ENCODE measurements at regions not wholly inside any gene's neighbourhood (a gene's known extent, or its start where the extent isn't known, plus 50 kb on each side); places are given as distances from the start of the nearest gene placed in this dataset.

DNA sequence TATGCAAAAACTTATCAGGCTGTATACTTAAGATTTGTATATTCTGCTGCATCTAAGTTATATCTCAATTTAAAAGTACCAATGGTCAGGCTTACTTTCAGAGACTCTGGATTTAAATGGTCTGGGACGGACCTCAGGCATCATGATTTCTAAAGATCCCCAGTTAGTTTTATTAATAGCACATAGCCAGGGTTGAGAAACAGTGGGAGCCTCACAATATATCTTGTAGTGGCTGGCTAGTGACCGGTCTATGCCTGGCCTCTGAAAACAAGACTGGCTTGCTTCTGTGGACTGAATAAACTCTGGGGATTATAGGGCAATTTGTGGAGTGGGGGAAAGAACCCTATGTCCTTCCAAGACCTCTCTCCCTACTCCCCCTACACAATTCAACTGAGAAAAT is 162.5 kb upstream of the SLC1A4 start:
- H3K9ac ChIP-seq (ENCODE audit: low read depth, low read length) = no peak overlapping the region
- no peaks in the 10 kb centered on the region for H4K20me1 ChIP-seq (ENCODE audit: insufficient read depth, low read length)
- no peak for DNase-seq
- no peaks in the 10 kb centered on the region for H3K36me3 ChIP-seq (ENCODE audit: insufficient read depth, low read length)
- H3K27ac ChIP-seq (ENCODE audit: low read length) = no peak overlapping the region
- no peak overlapping the region for H2AFZ ChIP-seq (ENCODE audit: low read depth, low read length)
- H3K4me3 ChIP-seq (ENCODE audit: low read depth in 1 of 2, low read length in 2 of 2) = no peak overlapping the region
- no peaks in the 10 kb centered on the region for H3K27me3 ChIP-seq (ENCODE audit: insufficient read depth, low read length, poor library complexity)
- H3K9me3 ChIP-seq (ENCODE audit: insufficient read depth, low read length, severe bottlenecking) = no peaks in the 10 kb centered on the region
- no peak for ATAC-seq (ENCODE audit: insufficient read depth, low read depth)
- TF ChIP-seq EZH2 (IDR thresholded peaks at IDR 0.05; ENCODE audit: borderline replicate concordance, low read depth, low read length, severe bottlenecking) = no peak
- TF ChIP-seq, protein P1, sequence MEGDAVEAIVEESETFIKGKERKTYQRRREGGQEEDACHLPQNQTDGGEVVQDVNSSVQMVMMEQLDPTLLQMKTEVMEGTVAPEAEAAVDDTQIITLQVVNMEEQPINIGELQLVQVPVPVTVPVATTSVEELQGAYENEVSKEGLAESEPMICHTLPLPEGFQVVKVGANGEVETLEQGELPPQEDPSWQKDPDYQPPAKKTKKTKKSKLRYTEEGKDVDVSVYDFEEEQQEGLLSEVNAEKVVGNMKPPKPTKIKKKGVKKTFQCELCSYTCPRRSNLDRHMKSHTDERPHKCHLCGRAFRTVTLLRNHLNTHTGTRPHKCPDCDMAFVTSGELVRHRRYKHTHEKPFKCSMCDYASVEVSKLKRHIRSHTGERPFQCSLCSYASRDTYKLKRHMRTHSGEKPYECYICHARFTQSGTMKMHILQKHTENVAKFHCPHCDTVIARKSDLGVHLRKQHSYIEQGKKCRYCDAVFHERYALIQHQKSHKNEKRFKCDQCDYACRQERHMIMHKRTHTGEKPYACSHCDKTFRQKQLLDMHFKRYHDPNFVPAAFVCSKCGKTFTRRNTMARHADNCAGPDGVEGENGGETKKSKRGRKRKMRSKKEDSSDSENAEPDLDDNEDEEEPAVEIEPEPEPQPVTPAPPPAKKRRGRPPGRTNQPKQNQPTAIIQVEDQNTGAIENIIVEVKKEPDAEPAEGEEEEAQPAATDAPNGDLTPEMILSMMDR (IDR thresholded peaks at IDR 0.05; ENCODE audit: borderline replicate concordance, extremely low read depth, low read length, poor library complexity, severe bottlenecking) = no peak
- no peak overlapping the region for H3K4me2 ChIP-seq (ENCODE audit: insufficient read depth, low read length)
- no peaks in the 10 kb centered on the region for H3K79me2 ChIP-seq (ENCODE audit: insufficient read depth, low read length)
- no peaks in the 10 kb centered on the region for H3K4me1 ChIP-seq (ENCODE audit: insufficient read depth, low read length)

DNA sequence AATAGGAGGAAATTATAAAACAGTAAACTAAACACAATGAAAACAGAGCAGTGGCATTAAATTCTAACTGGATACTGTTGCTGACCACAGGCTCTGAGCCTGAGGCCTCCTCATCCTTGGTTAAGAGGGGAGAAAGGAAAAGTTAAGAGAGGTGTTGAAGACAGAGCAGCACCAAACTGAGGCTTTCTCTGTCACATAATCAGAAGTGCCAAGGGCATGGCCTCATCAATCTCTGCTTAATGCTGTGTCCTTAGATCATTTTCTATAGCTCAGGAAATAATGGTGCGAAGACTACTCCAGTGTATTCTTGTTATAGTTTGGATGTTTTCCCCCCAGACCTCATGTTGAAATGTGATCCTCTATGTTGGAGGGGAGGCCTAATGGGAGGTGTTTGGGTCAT is 160.9 kb upstream of the SLC1A4 start:
- Histone ChIP-seq H3K4me3 (ENCODE audit: low read depth in 1 of 2, low read length in 2 of 2) (no peak overlapping the region), H4K20me1 (ENCODE audit: insufficient read depth, low read length) (no peaks in the 10 kb centered on the region), H3K36me3 (ENCODE audit: insufficient read depth, low read length) (no peaks in the 10 kb centered on the region), H2AFZ (ENCODE audit: low read depth, low read length) (no peak overlapping the region), H3K79me2 (ENCODE audit: insufficient read depth, low read length) (no peaks in the 10 kb centered on the region), H3K4me1 (ENCODE audit: insufficient read depth, low read length) (no peaks in the 10 kb centered on the region), H3K9me3 (ENCODE audit: insufficient read depth, low read length, severe bottlenecking) (no peaks in the 10 kb centered on the region), H3K27ac (ENCODE audit: low read length) (no peak overlapping the region), H3K4me2 (ENCODE audit: insufficient read depth, low read length) (no peak overlapping the region), H3K9ac (ENCODE audit: low read depth, low read length) (no peak overlapping the region), H3K27me3 (ENCODE audit: insufficient read depth, low read length, poor library complexity) (no peaks in the 10 kb centered on the region)
- DNase-seq (no peak), ATAC-seq (ENCODE audit: insufficient read depth, low read depth) (no peak)
- no peak for TF ChIP-seq EZH2 (IDR thresholded peaks at IDR 0.05; ENCODE audit: borderline replicate concordance, low read depth, low read length, severe bottlenecking)
- TF ChIP-seq, protein P1 (IDR thresholded peaks at IDR 0.05; ENCODE audit: borderline replicate concordance, extremely low read depth, low read length, poor library complexity, severe bottlenecking) = no peak

DNA sequence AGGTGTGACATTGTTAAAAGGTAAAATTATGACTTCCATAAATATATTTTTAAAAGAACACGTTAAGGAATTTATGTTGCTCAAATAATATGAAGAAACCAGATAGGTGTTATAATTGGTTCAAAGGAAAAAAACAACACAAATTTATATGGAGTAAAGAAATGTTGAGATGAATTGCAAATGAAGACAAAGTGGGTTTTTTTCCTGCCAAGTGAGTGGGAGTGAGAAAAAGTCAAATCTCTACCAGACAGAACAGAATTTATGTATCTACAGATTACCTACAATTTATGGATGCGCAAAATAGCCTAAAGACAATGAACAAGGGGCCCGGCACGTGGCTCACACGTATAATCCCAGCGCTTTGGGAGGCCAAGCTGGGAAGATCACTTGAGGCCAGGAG is 159.7 kb upstream of the SLC1A4 start:
- H3K9me3 ChIP-seq (ENCODE audit: insufficient read depth, low read length, severe bottlenecking) = no peaks in the 10 kb centered on the region
- no peaks in the 10 kb centered on the region for H3K36me3 ChIP-seq (ENCODE audit: insufficient read depth, low read length)
- H3K4me2 ChIP-seq (ENCODE audit: insufficient read depth, low read length) = no peak overlapping the region
- no peak for TF ChIP-seq EZH2 (IDR thresholded peaks at IDR 0.05; ENCODE audit: borderline replicate concordance, low read depth, low read length, severe bottlenecking)
- TF ChIP-seq, protein P1 (IDR thresholded peaks at IDR 0.05; ENCODE audit: borderline replicate concordance, extremely low read depth, low read length, poor library complexity, severe bottlenecking) = no peak
- no peak overlapping the region for H3K4me3 ChIP-seq (ENCODE audit: low read depth in 1 of 2, low read length in 2 of 2)
- H3K27ac ChIP-seq (ENCODE audit: low read length) = no peak overlapping the region
- no peaks in the 10 kb centered on the region for H4K20me1 ChIP-seq (ENCODE audit: insufficient read depth, low read length)
- no peaks in the 10 kb centered on the region for H3K79me2 ChIP-seq (ENCODE audit: insufficient read depth, low read length)
- H3K4me1 ChIP-seq (ENCODE audit: insufficient read depth, low read length) = no peaks in the 10 kb centered on the region
- ATAC-seq (ENCODE audit: insufficient read depth, low read depth) (no peak), DNase-seq (no peak)
- H3K9ac ChIP-seq (ENCODE audit: low read depth, low read length) = no peak overlapping the region
- H2AFZ ChIP-seq (ENCODE audit: low read depth, low read length) = no peak overlapping the region
- H3K27me3 ChIP-seq (ENCODE audit: insufficient read depth, low read length, poor library complexity) = no peaks in the 10 kb centered on the region

Data from DND-41 (cell line).